PC-9 (cell line): ENCODE measurements at regions not wholly inside any gene's neighbourhood (a gene's known extent, or its start where the extent isn't known, plus 50 kb on each side); places are given as distances from the start of the nearest gene placed in this dataset.
A peak's percentile ranks its signal among the peaks of the same experiment; 100 is the strongest.

Experiments
- BruUV-seq: library from RNA; stranded (reverse); fragments of 400-500 nt; replicated peaks from 2 replicates; lab custom pipeline; 2021; lab: Mats Ljungman, UMichigan
- CTCF ChIA-PET: fragments of 300-600 bp; sonication (Branson Sonifier 250); formaldehyde crosslinking; loops from one replicate; lab custom pipeline; 2022; ENCODE audit warnings: antibody characterized with exemption; lab: Charles Lee
- POLR2A ChIA-PET: fragments of 300-600 bp; sonication (Branson Sonifier 250); formaldehyde crosslinking; loops from one replicate; lab custom pipeline; 2022; ENCODE audit warnings: antibody characterized with exemption; ENCODE audit not compliant: unreplicated experiment; lab: Charles Lee
- DNase-seq, 2 experiments: peaks; one replicate each; pipeline versions ENCODE4 v3.0.0 to v3.0.0-alpha.2; 2015 to 2022; ENCODE audit warnings: mixed read lengths in 1 of 2
- H2AFZ ChIP-seq: fragments of 200-600 bp; sonication (generic); 2 replicates; pipeline ENCODE4 v1.8.1; 2017; ENCODE audit warnings: antibody characterized with exemption
- H3F3A ChIP-seq: fragments of 200-600 bp; sonication (generic); 2 replicates; pipeline ENCODE4 v1.8.1; 2017; ENCODE audit warnings: antibody characterized with exemption, mild to moderate bottlenecking, low read depth; ENCODE audit not compliant: insufficient read depth
- H3K27ac ChIP-seq: fragments of 200-600 bp; sonication (generic); 2 replicates; pipeline ENCODE4 v1.6.1; 2016; ENCODE audit warnings: mixed run types
- H3K27me3 ChIP-seq: fragments of 200-600 bp; sonication (generic); 2 replicates; pipeline ENCODE4 v1.6.1; 2016; ENCODE audit warnings: low read depth, mixed run types; ENCODE audit not compliant: insufficient read depth
- H3K36me3 ChIP-seq: fragments of 200-600 bp; sonication (generic); 2 replicates; pipeline ENCODE4 v1.6.1; 2016; ENCODE audit warnings: low read depth, mixed run types
- H3K4me1 ChIP-seq: fragments of 200-600 bp; sonication (generic); replicated peaks from 2 replicates; pipeline ENCODE4 v1.6.1; 2016; ENCODE audit warnings: mixed run types; ENCODE audit not compliant: insufficient read depth
- H3K4me2 ChIP-seq: fragments of 200-600 bp; sonication (generic); 2 replicates; pipeline ENCODE4 v1.6.1; 2017; ENCODE audit warnings: mixed run types
- H3K4me3 ChIP-seq: fragments of 200-600 bp; sonication (generic); 2 replicates; pipeline ENCODE4 v1.6.1; 2016; ENCODE audit warnings: mixed run types
- H3K79me2 ChIP-seq: fragments of 200-600 bp; sonication (generic); 2 replicates; pipeline ENCODE4 v1.6.1; 2017; ENCODE audit warnings: low read depth, mixed run types
- H3K9me2 ChIP-seq: fragments of 200-600 bp; sonication (generic); 2 replicates; pipeline ENCODE4 v1.8.1; 2017; ENCODE audit warnings: mild to moderate bottlenecking; ENCODE audit not compliant: insufficient read depth
- H3K9me3 ChIP-seq: fragments of 200-600 bp; sonication (generic); 2 replicates; pipeline ENCODE4 v1.8.1; 2016; ENCODE audit warnings: low read depth; ENCODE audit not compliant: insufficient read depth
- H4K20me1 ChIP-seq: fragments of 200-600 bp; sonication (generic); 2 replicates; pipeline ENCODE4 v1.8.1; 2017; ENCODE audit not compliant: insufficient read depth
- EZH2 ChIP-seq: fragments of 200-600 bp; sonication (generic); IDR thresholded peaks from 2 replicates; pipeline ENCODE4 v1.8.0; 2017; ENCODE audit warnings: antibody characterized with exemption, low read depth
- intact Hi-C: fragments of 100-400 bp; cut with micrococcal nuclease; formaldehyde crosslinking; loops from one replicate; pipeline ENCODE4 v1.10.0; 2022; ENCODE audit not compliant: unreplicated experiment
- TF ChIP-seq, protein P1 (sequence below): fragments of 200-600 bp; sonication (generic); conservative IDR thresholded peaks from 2 replicates; pipeline ENCODE4 v1.6.1; 2017; ENCODE audit warnings: mixed run types, antibody characterized with exemption, mild to moderate bottlenecking, moderate library complexity

DNA sequence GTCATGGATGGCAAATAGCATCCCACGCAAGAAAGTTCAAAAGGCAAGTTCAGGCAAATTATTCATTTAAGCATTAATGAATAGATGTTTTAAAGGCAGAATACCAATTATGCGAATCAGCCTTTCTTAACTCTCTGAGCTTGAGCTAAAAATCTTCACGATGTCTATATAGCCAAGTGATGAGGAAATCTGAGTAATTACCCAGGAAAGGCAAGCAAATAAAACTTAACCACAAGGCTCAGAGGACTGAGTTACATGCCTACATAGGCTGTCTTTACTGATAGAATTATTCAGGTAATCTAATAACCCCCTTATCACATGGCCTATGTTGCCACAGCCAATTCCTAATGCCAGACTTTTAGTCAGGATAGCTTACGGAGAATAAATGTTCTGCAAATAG lies 120.8 kb upstream of the MTAP start:
- H3K9me3 ChIP-seq = no peaks in the 10 kb centered on the region; the same call in 1 of the 2 replicates
- no TSS peak for BruUV-seq
- peak in 1 of 2 experiments; percentile 84 for DNase-seq
- peaks cover 45% of the 10 kb centered on the region for H3F3A ChIP-seq
- H3K79me2 ChIP-seq = no peaks in the 10 kb centered on the region
- no peaks in the 10 kb centered on the region for H3K27me3 ChIP-seq
- H3K36me3 ChIP-seq = no peaks in the 10 kb centered on the region
- peak overlapping the region; percentile 46 for H3K4me2 ChIP-seq
- POLR2A ChIA-PET = interaction anchor here (0.6 kb wide), 1 partner anchor 13 kb away, joined by 4 read pairs; no protein-coding TSS in a partner anchor
- intact Hi-C loops = loop anchor here (5.0 kb wide), 1 partner anchor 349 kb away; no protein-coding TSS in a partner anchor
- CTCF ChIA-PET = interaction anchor here (0.6 kb wide), 1 partner anchor 25 kb away, joined by 4 read pairs; no protein-coding TSS in a partner anchor
- H4K20me1 ChIP-seq = no peaks in the 10 kb centered on the region
- no peaks in the 10 kb centered on the region for H3K9me2 ChIP-seq
- H3K4me1 ChIP-seq = peaks cover 92% of the 10 kb centered on the region
- H2AFZ ChIP-seq = no peak overlapping the region
- H3K4me3 ChIP-seq = no peak overlapping the region
- TF ChIP-seq EZH2 = no peak
- TF ChIP-seq, protein P1, sequence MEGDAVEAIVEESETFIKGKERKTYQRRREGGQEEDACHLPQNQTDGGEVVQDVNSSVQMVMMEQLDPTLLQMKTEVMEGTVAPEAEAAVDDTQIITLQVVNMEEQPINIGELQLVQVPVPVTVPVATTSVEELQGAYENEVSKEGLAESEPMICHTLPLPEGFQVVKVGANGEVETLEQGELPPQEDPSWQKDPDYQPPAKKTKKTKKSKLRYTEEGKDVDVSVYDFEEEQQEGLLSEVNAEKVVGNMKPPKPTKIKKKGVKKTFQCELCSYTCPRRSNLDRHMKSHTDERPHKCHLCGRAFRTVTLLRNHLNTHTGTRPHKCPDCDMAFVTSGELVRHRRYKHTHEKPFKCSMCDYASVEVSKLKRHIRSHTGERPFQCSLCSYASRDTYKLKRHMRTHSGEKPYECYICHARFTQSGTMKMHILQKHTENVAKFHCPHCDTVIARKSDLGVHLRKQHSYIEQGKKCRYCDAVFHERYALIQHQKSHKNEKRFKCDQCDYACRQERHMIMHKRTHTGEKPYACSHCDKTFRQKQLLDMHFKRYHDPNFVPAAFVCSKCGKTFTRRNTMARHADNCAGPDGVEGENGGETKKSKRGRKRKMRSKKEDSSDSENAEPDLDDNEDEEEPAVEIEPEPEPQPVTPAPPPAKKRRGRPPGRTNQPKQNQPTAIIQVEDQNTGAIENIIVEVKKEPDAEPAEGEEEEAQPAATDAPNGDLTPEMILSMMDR = no peak
- H3K27ac ChIP-seq = peak overlapping the region; percentile 83

DNA sequence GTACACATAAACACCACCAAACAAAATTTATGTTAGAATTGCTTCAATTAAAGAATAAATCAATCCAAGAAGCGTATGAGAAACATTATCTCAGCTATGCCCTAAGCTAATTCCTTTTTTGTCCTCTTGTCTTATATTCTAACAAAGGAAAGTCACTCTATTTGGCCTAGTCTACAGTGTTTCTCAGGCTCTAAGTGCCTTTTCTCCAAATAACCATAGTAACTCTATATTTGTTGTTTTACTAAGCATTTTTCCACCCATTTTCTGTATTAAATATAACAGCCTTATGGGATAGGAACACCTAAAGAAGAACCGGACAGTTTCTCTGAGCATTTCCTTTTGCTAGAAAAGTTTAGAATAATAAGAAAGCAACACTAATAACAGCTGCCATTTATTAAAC lies 120.1 kb upstream of the MTAP start:
- H3K79me2 ChIP-seq = no peaks in the 10 kb centered on the region
- no peaks in the 10 kb centered on the region for H3K27me3 ChIP-seq
- peaks cover 43% of the 10 kb centered on the region for H3F3A ChIP-seq
- TF ChIP-seq EZH2 = no peak
- TF ChIP-seq, protein P1 = no peak
- H2AFZ ChIP-seq = no peak overlapping the region
- ChIA-PET CTCF (no interaction called here), POLR2A (no interaction called here)
- peak overlapping the region; percentile 83 for H3K27ac ChIP-seq
- no peaks in the 10 kb centered on the region for H3K36me3 ChIP-seq
- no TSS peak for BruUV-seq
- no peaks in the 10 kb centered on the region for H3K9me3 ChIP-seq
- H4K20me1 ChIP-seq = no peaks in the 10 kb centered on the region
- DNase-seq = no peak
- no peak overlapping the region for H3K4me3 ChIP-seq
- peaks cover 92% of the 10 kb centered on the region for H3K4me1 ChIP-seq
- intact Hi-C loops = loop anchor here (5.0 kb wide), 1 partner anchor 350 kb away; no protein-coding TSS in a partner anchor
- H3K4me2 ChIP-seq = peak overlapping the region; percentile 46
- H3K9me2 ChIP-seq = no peaks in the 10 kb centered on the region

DNA sequence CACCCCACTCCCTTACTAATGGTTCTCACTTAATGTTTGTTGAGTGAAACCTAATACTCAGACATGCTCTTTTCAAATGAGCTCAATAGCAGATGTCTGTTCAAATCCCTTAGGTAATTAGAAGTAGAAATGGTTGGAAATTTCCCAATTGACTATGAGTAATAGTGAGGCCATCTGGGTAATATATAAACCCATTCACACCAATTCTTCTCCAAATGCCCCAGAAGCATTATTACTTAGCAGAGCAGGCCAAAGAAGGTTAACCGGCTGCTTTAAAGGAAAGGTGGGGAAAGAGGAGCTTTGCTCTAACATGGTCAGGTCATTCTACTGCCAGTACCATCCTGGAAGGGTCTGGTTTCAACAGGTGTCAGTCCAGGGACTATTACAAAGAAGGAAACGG lies 119.5 kb upstream of the MTAP start:
- Histone ChIP-seq H3K36me3 (no peaks in the 10 kb centered on the region), H3K4me1 (peaks cover 88% of the 10 kb centered on the region), H3K4me3 (no peak overlapping the region), H3K27me3 (no peaks in the 10 kb centered on the region), H3K4me2 (peak overlapping the region; percentile 46; the same call in 1 of the 2 replicates), H3K27ac (peak overlapping the region; percentile 83), H3F3A (peaks cover 39% of the 10 kb centered on the region), H3K9me3 (no peaks in the 10 kb centered on the region), H3K9me2 (no peaks in the 10 kb centered on the region), H4K20me1 (no peaks in the 10 kb centered on the region), H3K79me2 (no peaks in the 10 kb centered on the region), H2AFZ (no peak overlapping the region)
- no TSS peak for BruUV-seq
- POLR2A ChIA-PET = no interaction called here
- TF ChIP-seq EZH2 = no peak
- TF ChIP-seq, protein P1 = no peak
- peak in 1 of 2 experiments; percentile 60 for DNase-seq
- CTCF ChIA-PET = no interaction called here
- intact Hi-C loops = loop anchor here (5.0 kb wide), 1 partner anchor 351 kb away; no protein-coding TSS in a partner anchor
